Ovary (tissue), 7 donors: ENCODE measurements at regions not wholly inside any gene's neighbourhood (a gene's known extent, or its start where the extent isn't known, plus 50 kb on each side); places are given as distances from the start of the nearest gene placed in this dataset.

Source experiments
- DNase-seq, 5 donors: peaks; one replicate each; pipeline ENCODE4 v3.0.0-alpha.2; 2019 to 2020
- H3K27ac ChIP-seq, 2 donors: fragments of 200-600 bp; one replicate each; pipeline versions ENCODE4 v1.5.1 to v1.8.0; 2019 to 2022
- H3K27me3 ChIP-seq: fragments of 200-600 bp; one replicate; pipeline ENCODE4 v1.8.0; 2022
- H3K36me3 ChIP-seq: fragments of 200-600 bp; sonication (generic); one replicate; pipeline ENCODE4 v1.5.1; 2019
- H3K4me1 ChIP-seq: one replicate; pipeline ENCODE4 v1.8.1; 2013; ENCODE audit warnings: mild to moderate bottlenecking, moderate library complexity; ENCODE audit not compliant: insufficient read depth
- H3K4me3 ChIP-seq: fragments of 200-600 bp; sonication (generic); one replicate; pipeline ENCODE4 v1.5.1; 2017
- H3K9me3 ChIP-seq, 2 donors: fragments of 200-600 bp in 1 of 2; sonication (generic) in 1 of 2; one replicate each; pipeline versions ENCODE4 v1.5.1 to v1.8.1; 2013 to 2019; ENCODE audit warnings: mild to moderate bottlenecking in 1 of 2, moderate library complexity in 1 of 2
- CTCF ChIP-seq, 3 donors: fragments of 450-650 bp in 2 of 3; fragments of 200-600 bp in 1 of 3; IDR thresholded peaks; one replicate each; pipeline versions ENCODE4 v1.5.1 to v1.8.0; 2016 to 2022; ENCODE audit warnings: antibody characterized with exemption in 3 of 3, mild to moderate bottlenecking in 1 of 3
- EP300 ChIP-seq: sonication (generic); formaldehyde crosslinking; IDR thresholded peaks from one replicate; pipeline ENCODE4 v1.6.1; 2017; ENCODE audit warnings: antibody characterized with exemption
- POLR2A ChIP-seq: fragments of 450-650 bp; IDR thresholded peaks from one replicate; pipeline ENCODE4 v1.6.1; 2017; ENCODE audit warnings: antibody characterized with exemption, mild to moderate bottlenecking, moderate library complexity
- WGBS, 3 donors: extraction: QIAGEN DNeasy Blood & Tissue Kit in 1 of 3; methylation state at CpG; one replicate each; pipeline versions ENCODE4 v1.1.5 to v1.1.7; 2013 to 2017; 5-methylcytosine and 5-hydroxymethylcytosine counted together
- intact Hi-C, 4 donors: fragments of 100-400 bp; cut with DNase I; formaldehyde crosslinking; loops; one replicate each; pipeline versions ENCODE4 v1.11.0 to v1.15.1; 2022 to 2023
- donor health status: DM: no; HTN: no; CAD: no; lungs with moderate emphysema.
- donor health status: DM: no; HTN: no; CAD: no.
- donor health status: Bipolar disorder and iron deficiency.
- donor health status: DM: no; HTN: no; CAD: no.
- donor health status: DM: yes; HTN: yes; CAD: no.

DNA sequence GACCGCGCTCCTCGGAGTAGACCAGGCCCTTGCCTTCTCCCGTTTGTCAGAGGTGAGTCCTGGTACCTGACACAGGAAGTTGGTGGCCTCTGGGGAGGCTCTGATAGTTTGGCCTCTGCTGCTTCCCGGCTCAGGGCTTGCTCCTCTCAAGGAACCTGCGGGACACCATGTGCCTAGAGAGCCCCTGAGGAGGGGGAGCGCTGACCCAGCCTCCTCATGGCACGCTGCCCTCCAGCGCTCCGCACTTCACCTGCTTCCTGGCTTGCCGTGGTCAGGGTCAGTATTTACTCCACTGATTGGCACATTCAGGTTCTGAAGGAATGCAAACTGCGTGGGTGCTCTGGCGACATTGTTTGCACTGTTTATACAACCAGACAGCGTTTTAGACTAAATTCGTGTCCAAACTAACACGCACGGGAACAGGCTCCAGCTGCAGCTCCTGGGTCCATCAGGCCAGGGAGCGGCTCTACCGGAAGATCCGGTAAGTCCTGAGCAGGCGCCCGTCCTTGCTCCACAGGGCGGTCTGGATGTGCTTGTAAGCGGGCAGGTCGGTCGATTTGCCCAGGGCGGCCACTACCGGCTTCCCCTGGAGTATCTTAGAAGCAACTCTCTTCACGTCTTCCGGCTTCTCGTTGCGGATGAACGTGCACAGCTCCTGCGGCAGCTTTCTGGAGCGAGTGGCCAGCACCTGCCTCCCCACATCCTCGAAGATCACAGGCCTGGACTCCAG is 121.6 kb upstream of the GRID2 start:
- Histone ChIP-seq H3K4me3 (no peak overlapping the region), H3K27me3 (no peaks in the 10 kb centered on the region), H3K27ac (no peak overlapping the region), H3K4me1 (no peaks in the 10 kb centered on the region), H3K36me3 (no peaks in the 10 kb centered on the region), H3K9me3 (no peaks in the 10 kb centered on the region)
- 92 to 96% (median 96%) methylated on average over 36 of the region's 36 CpGs for WGBS, 3 donors
- intact Hi-C loops = no loop called here
- TF ChIP-seq EP300 (no peak), POLR2A (no peak), CTCF (IDR thresholded peaks at IDR 0.05) (no peak)
- peak in 1 of 5 donors; percentile 7 for DNase-seq

- H3K27ac ChIP-seq = no peak overlapping the region
- WGBS, 3 donors = 95 to 98% (median 96%) methylated on average over 33 of the region's 33 CpGs
Observed at GRCh38 chr4:92182736-92183407, 120.9 kb upstream of the GRID2 start.

DNA sequence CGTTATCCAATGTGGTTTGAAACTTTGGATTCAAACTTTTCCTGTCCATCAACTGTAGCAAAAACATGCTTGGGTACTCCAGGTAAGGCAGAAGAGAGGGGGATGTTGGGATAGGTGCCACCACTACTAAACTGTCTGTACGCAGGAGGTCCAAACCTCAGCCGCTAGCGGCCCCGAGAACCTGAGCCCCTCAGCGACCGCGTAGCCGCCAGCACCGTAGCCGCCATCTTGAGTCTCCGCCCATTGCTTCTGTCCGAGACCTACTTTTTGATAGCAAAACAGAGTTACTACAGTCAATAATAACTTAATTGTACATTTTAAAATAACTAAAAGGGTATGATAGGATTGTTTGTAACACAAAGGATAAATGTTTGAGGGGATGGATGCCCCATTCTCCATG is 119.9 kb upstream of the GRID2 start:
- H3K9me3 ChIP-seq = no peaks in the 10 kb centered on the region
- no peaks in the 10 kb centered on the region for H3K27me3 ChIP-seq
- intact Hi-C loops = no loop called here
- WGBS, 3 donors = 94 to 97% (median 97%) methylated on average over 13 of the region's 13 CpGs
- no peak for DNase-seq
- no peak overlapping the region for H3K4me3 ChIP-seq
- no peaks in the 10 kb centered on the region for H3K4me1 ChIP-seq
- TF ChIP-seq EP300 = no peak
- no peak for TF ChIP-seq POLR2A
- TF ChIP-seq CTCF (IDR thresholded peaks at IDR 0.05) = no peak
- no peaks in the 10 kb centered on the region for H3K36me3 ChIP-seq
- H3K27ac ChIP-seq = no peak overlapping the region

More at GRCh38 chr4:92182736-92183407, 120.9 kb upstream of the GRID2 start:
- TF ChIP-seq POLR2A (no peak), EP300 (no peak), CTCF (IDR thresholded peaks at IDR 0.05) (no peak)
- intact Hi-C loops = no loop called here
- no peaks in the 10 kb centered on the region for H3K27me3 ChIP-seq
- H3K4me3 ChIP-seq = no peak overlapping the region
- no peaks in the 10 kb centered on the region for H3K9me3 ChIP-seq
- H3K4me1 ChIP-seq = no peaks in the 10 kb centered on the region
- DNase-seq = no peak
- H3K36me3 ChIP-seq = no peaks in the 10 kb centered on the region

GRCh38 chr4:92184566-92184965 is 119.2 kb upstream of the GRID2 start:
- DNase-seq = no peak
- intact Hi-C loops = no loop called here
- Histone ChIP-seq H3K9me3 (no peaks in the 10 kb centered on the region), H3K4me3 (no peak overlapping the region), H3K27ac (no peak overlapping the region), H3K27me3 (no peaks in the 10 kb centered on the region), H3K36me3 (no peaks in the 10 kb centered on the region), H3K4me1 (no peaks in the 10 kb centered on the region)
- TF ChIP-seq EP300 = no peak
- no peak for TF ChIP-seq CTCF (IDR thresholded peaks at IDR 0.05)
- TF ChIP-seq POLR2A = no peak
- WGBS, 3 donors = 53 to 59% (median 57%) methylated on average over 2 of the region's 2 CpGs
